GM12878 (cell line): ENCODE measurements at regions not wholly inside any gene's neighbourhood (a gene's known extent, or its start where the extent isn't known, plus 50 kb on each side); places are given as distances from the start of the nearest gene placed in this dataset.

Source experiments
- ATAC-seq: fragments of 200-7000 bp; cut with Tn5 transposase; 3 replicates; pipeline ENCODE4 v1.9.1; 2020; ENCODE audit warnings: mild to moderate bottlenecking, moderate library complexity
- BruUV-seq: library from RNA; stranded (reverse); fragments of 400-500 nt; replicated peaks from 2 replicates; lab custom pipeline; 2021; lab: Mats Ljungman, UMichigan
- CTCF ChIA-PET: fragments of 300-600 bp; sonication (Branson Sonifier 250); formaldehyde crosslinking; extraction: SDS; loops from one replicate; lab custom pipeline; 2021; ENCODE audit warnings: inconsistent platforms; lab: Yijun Ruan, JAX
- POLR2A ChIA-PET: fragments of 350-600 bp; formaldehyde crosslinking; extraction: SDS; loops from one replicate; lab custom pipeline; 2021; ENCODE audit warnings: inconsistent platforms; lab: Charles Lee
- RAD21 ChIA-PET: fragments of 300-600 bp; sonication (Branson Sonifier 250); formaldehyde crosslinking; loops from one replicate; lab custom pipeline; 2023; ENCODE audit warnings: antibody characterized with exemption; ENCODE audit not compliant: unreplicated experiment; lab: Charles Lee
- SMC1A ChIA-PET: fragments of 300-600 bp; sonication (Branson Sonifier 250); formaldehyde crosslinking; loops from one replicate; lab custom pipeline; 2023; ENCODE audit not compliant: unreplicated experiment, uncharacterized antibody; lab: Charles Lee
- DNase-seq: peaks from one replicate; pipeline ENCODE4 v3.0.0-alpha.2; 2011; ENCODE audit warnings: low read depth, low spot score
- FAIRE-seq: peaks from 3 replicates; lab custom pipeline; 2011; peaks lifted over from hg19 to GRCh38; lab: Jason Lieb, UNC
- H2AFZ ChIP-seq: 2 replicates; pipeline ENCODE4 v1.6.0; 2011; ENCODE audit warnings: low read depth, low read length, control low read depth; ENCODE audit not compliant: control insufficient read depth
- H3K27ac ChIP-seq: 2 replicates; pipeline ENCODE4 v1.5.1; 2011; ENCODE audit warnings: control low read depth; ENCODE audit not compliant: control insufficient read depth, insufficient read depth
- H3K27me3 ChIP-seq, 2 experiments: replicated peaks in 1 of 2; 2 replicates each; pipeline versions ENCODE4 v1.6.0 to v1.6.1; 2011; ENCODE audit warnings: low read length in 1 of 2; ENCODE audit not compliant: control insufficient read depth in 2 of 2, insufficient read depth in 2 of 2
- H3K36me3 ChIP-seq, 2 experiments: 2 replicates each; pipeline ENCODE4 v1.5.1; 2011; ENCODE audit warnings: low read length in 1 of 2; ENCODE audit not compliant: control insufficient read depth in 2 of 2, insufficient read depth in 2 of 2
- H3K4me1 ChIP-seq: 2 replicates; pipeline ENCODE4 v1.6.1; 2011; ENCODE audit warnings: mild to moderate bottlenecking, low read length, moderate library complexity, mixed read lengths; ENCODE audit not compliant: control insufficient read depth, insufficient read depth
- H3K4me2 ChIP-seq: 2 replicates; pipeline ENCODE4 v1.6.0; 2011; ENCODE audit warnings: control low read depth; ENCODE audit not compliant: control insufficient read depth, insufficient read depth
- H3K4me3 ChIP-seq: fragments of 200-600 bp; sonication (generic); 2 replicates; pipeline ENCODE4 v1.5.1; 2016
- H3K79me2 ChIP-seq: 2 replicates; pipeline ENCODE4 v1.6.0; 2011; ENCODE audit warnings: low read length; ENCODE audit not compliant: control insufficient read depth, insufficient read depth
- H3K9ac ChIP-seq: 2 replicates; pipeline ENCODE4 v1.8.0; 2011; ENCODE audit warnings: low read length, control low read depth, mixed read lengths; ENCODE audit not compliant: control insufficient read depth, insufficient read depth
- H3K9me3 ChIP-seq: replicated peaks from 3 replicates; pipeline ENCODE4 v1.5.1; 2011; ENCODE audit warnings: mild to moderate bottlenecking, low read length; ENCODE audit not compliant: control insufficient read depth, insufficient read depth
- H4K20me1 ChIP-seq: 2 replicates; pipeline ENCODE4 v1.6.0; 2011; ENCODE audit not compliant: control insufficient read depth, insufficient read depth
- CREM ChIP-seq: IDR thresholded peaks from 2 replicates; pipeline ENCODE4 v1.6.1; 2014; ENCODE audit warnings: antibody characterized with exemption, low read depth
- ETV6 ChIP-seq, 2 experiments: fragments of 450-650 bp in 1 of 2; IDR thresholded peaks in 1 of 2; conservative IDR thresholded peaks in 1 of 2; 2 replicates each; pipeline ENCODE4 v1.6.1; 2014; ENCODE audit warnings: antibody characterized with exemption in 1 of 2, borderline replicate concordance in 1 of 2, low read depth in 1 of 2, mild to moderate bottlenecking in 1 of 2, moderate library complexity in 1 of 2
- HCFC1 ChIP-seq: fragments of 150-350 bp; IDR thresholded peaks from 2 replicates; pipeline ENCODE4 v1.6.1; 2014; ENCODE audit warnings: low read length
- HDGF ChIP-seq: fragments of 450-650 bp; IDR thresholded peaks from 2 replicates; pipeline ENCODE4 v1.6.1; 2016; ENCODE audit warnings: antibody characterized with exemption
- IRF4 ChIP-seq: IDR thresholded peaks from 2 replicates; pipeline ENCODE4 v1.6.1; 2011; ENCODE audit warnings: low read depth, low read length
- NFIC ChIP-seq: IDR thresholded peaks from 2 replicates; pipeline ENCODE4 v1.6.1; 2012; ENCODE audit warnings: low read depth, mild to moderate bottlenecking, inconsistent platforms, low read length, moderate library complexity
- POLR2A ChIP-seq: IDR thresholded peaks from 2 replicates; pipeline ENCODE4 v1.6.1; 2011; ENCODE audit warnings: low read depth, mild to moderate bottlenecking, low read length
- SMARCA5 ChIP-seq: fragments of 450-650 bp; IDR thresholded peaks from 2 replicates; pipeline ENCODE4 v1.6.1; 2017; ENCODE audit warnings: mild to moderate bottlenecking
- STAT3 ChIP-seq: IDR thresholded peaks from 2 replicates; pipeline ENCODE4 v1.6.1; 2011; ENCODE audit warnings: low read depth, low read length, improper control_type of control experiment
- SUZ12 ChIP-seq: fragments of 200-600 bp; sonication (generic); IDR thresholded peaks from one replicate; pipeline ENCODE4 v1.6.1; 2018; ENCODE audit warnings: antibody characterized with exemption, mild to moderate bottlenecking; ENCODE audit not compliant: unreplicated experiment
- WGBS: methylation state at CpG from one replicate; pipeline ENCODE4 v1.1.6; 2016; ENCODE audit warnings: low lambda C conversion rate; ENCODE audit not compliant: insufficient replicate concordance, insufficient coverage; ENCODE audit errors: missing lambda C conversion rate; 5-methylcytosine and 5-hydroxymethylcytosine counted together
- in situ Hi-C: fragments of 300-500 bp; cut with MboI; formaldehyde crosslinking; loops from 9 replicates; pipeline ENCODE4 v1.14.3; 2018; ENCODE audit warnings: mixed read lengths
- intact Hi-C: fragments of 100-400 bp; cut with micrococcal nuclease; formaldehyde crosslinking; loops from one replicate; pipeline ENCODE4 v1.14.2; 2022; ENCODE audit not compliant: unreplicated experiment
- TF ChIP-seq, protein P1 (sequence below): fragments of 450-650 bp; IDR thresholded peaks from 2 replicates; pipeline ENCODE4 v1.6.1; 2018; ENCODE audit warnings: mild to moderate bottlenecking, low read depth, moderate library complexity; ENCODE audit not compliant: partially characterized antibody
- TF ChIP-seq, protein P2 (sequence below): IDR thresholded peaks from 2 replicates; pipeline ENCODE4 v1.6.1; 2012; ENCODE audit warnings: improper control_type of control experiment, low read depth, low read length; ENCODE audit not compliant: insufficient replicate concordance

DNA sequence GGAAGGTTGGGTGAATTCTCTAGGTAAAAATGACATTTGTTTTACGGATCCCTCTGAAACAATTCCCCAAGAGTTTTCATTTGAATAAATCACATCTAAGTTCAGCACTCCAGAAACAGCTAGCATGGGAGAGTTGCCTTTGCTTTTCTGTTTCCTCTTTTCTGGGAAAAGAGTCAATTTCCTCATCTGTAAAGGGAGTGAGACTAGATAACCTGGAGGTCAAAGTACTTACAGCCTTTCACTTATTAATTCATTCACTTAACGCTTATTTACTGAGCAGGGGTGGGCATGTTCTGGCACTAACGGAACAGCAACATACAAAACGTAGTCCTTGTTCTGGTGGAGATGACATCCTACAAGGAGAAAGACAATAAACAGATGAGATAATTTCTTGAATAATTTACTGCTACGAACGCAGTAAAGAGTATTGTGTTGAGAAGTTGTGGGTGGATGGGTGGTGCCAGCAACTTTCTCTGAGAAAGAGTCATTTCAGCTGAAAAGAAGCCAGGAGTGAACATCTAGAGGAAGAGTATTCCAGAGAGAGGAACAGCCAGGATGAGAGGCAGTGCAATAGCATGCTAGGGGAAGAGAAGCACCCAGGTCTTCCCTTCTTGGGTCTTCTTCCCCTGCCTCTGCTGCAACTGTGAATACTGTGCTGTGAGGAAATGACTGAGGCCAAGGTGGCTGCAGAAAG is 335.6 kb downstream of the ZSWIM6 start (continued):
- TF ChIP-seq HDGF, result no peak
- TF ChIP-seq, protein P1, sequence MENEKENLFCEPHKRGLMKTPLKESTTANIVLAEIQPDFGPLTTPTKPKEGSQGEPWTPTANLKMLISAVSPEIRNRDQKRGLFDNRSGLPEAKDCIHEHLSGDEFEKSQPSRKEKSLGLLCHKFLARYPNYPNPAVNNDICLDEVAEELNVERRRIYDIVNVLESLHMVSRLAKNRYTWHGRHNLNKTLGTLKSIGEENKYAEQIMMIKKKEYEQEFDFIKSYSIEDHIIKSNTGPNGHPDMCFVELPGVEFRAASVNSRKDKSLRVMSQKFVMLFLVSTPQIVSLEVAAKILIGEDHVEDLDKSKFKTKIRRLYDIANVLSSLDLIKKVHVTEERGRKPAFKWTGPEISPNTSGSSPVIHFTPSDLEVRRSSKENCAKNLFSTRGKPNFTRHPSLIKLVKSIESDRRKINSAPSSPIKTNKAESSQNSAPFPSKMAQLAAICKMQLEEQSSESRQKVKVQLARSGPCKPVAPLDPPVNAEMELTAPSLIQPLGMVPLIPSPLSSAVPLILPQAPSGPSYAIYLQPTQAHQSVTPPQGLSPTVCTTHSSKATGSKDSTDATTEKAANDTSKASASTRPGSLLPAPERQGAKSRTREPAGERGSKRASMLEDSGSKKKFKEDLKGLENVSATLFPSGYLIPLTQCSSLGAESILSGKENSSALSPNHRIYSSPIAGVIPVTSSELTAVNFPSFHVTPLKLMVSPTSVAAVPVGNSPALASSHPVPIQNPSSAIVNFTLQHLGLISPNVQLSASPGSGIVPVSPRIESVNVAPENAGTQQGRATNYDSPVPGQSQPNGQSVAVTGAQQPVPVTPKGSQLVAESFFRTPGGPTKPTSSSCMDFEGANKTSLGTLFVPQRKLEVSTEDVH, result no peak
- TF ChIP-seq IRF4, result no peak
- TF ChIP-seq, all 136 proteins: peak for 0

DNA sequence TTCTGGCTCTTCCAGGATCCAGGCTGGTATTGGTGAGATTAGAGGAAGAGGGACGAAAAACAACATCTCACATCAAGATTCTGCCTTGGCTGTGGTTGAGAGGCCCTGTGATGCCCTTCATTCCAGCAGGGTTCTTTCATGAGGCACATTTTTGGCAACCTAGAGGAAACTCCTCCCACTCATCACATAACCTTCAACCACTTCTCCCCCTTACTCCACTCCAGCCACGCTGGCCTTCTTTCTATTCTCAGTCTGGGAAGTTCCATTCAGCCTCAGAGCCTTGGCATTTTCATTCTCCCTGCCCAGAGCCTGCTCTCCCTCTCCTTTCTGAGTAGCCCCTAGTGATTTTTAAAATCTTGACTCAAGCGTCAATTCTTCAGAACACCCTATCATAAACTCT is 337.5 kb downstream of the ZSWIM6 start:
- H3K36me3 ChIP-seq, result no peaks in the 10 kb centered on the region
- ATAC-seq (no peak), FAIRE-seq (no peak), DNase-seq (no peak)
- no peaks in the 10 kb centered on the region for H3K79me2 ChIP-seq
- no TSS peak for BruUV-seq
- TF ChIP-seq, protein P2, sequence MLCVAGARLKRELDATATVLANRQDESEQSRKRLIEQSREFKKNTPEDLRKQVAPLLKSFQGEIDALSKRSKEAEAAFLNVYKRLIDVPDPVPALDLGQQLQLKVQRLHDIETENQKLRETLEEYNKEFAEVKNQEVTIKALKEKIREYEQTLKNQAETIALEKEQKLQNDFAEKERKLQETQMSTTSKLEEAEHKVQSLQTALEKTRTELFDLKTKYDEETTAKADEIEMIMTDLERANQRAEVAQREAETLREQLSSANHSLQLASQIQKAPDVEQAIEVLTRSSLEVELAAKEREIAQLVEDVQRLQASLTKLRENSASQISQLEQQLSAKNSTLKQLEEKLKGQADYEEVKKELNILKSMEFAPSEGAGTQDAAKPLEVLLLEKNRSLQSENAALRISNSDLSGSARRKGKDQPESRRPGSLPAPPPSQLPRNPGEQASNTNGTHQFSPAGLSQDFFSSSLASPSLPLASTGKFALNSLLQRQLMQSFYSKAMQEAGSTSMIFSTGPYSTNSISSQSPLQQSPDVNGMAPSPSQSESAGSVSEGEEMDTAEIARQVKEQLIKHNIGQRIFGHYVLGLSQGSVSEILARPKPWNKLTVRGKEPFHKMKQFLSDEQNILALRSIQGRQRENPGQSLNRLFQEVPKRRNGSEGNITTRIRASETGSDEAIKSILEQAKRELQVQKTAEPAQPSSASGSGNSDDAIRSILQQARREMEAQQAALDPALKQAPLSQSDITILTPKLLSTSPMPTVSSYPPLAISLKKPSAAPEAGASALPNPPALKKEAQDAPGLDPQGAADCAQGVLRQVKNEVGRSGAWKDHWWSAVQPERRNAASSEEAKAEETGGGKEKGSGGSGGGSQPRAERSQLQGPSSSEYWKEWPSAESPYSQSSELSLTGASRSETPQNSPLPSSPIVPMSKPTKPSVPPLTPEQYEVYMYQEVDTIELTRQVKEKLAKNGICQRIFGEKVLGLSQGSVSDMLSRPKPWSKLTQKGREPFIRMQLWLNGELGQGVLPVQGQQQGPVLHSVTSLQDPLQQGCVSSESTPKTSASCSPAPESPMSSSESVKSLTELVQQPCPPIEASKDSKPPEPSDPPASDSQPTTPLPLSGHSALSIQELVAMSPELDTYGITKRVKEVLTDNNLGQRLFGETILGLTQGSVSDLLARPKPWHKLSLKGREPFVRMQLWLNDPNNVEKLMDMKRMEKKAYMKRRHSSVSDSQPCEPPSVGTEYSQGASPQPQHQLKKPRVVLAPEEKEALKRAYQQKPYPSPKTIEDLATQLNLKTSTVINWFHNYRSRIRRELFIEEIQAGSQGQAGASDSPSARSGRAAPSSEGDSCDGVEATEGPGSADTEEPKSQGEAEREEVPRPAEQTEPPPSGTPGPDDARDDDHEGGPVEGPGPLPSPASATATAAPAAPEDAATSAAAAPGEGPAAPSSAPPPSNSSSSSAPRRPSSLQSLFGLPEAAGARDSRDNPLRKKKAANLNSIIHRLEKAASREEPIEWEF, result no peak
- TF ChIP-seq HCFC1 (no peak), STAT3 (no peak), SMARCA5 (no peak), ETV6 (conservative IDR thresholded peaks at IDR 0.05 in 1 of 2, IDR thresholded peaks at IDR 0.05 in 1 of 2; ENCODE audit: borderline replicate concordance in 1 of 2, low read depth in 1 of 2) (no peak), CREM (no peak), SUZ12 (no peak), POLR2A (no peak), NFIC (no peak)
- SMC1A ChIA-PET, result no interaction called here
- in situ Hi-C loops (no loop called here), intact Hi-C loops (no loop called here)
- POLR2A ChIA-PET, result no interaction called here
- no peak overlapping the region for H2AFZ ChIP-seq
- no peak overlapping the region for H3K27ac ChIP-seq
- no peak overlapping the region for H3K4me2 ChIP-seq
- H3K4me3 ChIP-seq, result no peak overlapping the region
- no peaks in the 10 kb centered on the region for H3K4me1 ChIP-seq
- H4K20me1 ChIP-seq, result no peaks in the 10 kb centered on the region
- H3K9ac ChIP-seq, result no peak overlapping the region
- CTCF ChIA-PET, result interaction anchor here (1.5 kb wide), 1 partner anchor 12 kb away, joined by 6 read pairs; no protein-coding TSS in a partner anchor
- H3K27me3 ChIP-seq, result no peaks in the 10 kb centered on the region
- 15% methylated on average over 3 of the region's 3 CpGs for WGBS
- H3K9me3 ChIP-seq, result no peaks in the 10 kb centered on the region
- RAD21 ChIA-PET, result no interaction called here
